ENCODE measurements at regions not wholly inside any gene's neighbourhood (a gene's known extent, or its start where the extent isn't known, plus 50 kb on each side); places are given as distances from the start of the nearest gene placed in this dataset.

- TF ChIP-seq, protein P1, sequence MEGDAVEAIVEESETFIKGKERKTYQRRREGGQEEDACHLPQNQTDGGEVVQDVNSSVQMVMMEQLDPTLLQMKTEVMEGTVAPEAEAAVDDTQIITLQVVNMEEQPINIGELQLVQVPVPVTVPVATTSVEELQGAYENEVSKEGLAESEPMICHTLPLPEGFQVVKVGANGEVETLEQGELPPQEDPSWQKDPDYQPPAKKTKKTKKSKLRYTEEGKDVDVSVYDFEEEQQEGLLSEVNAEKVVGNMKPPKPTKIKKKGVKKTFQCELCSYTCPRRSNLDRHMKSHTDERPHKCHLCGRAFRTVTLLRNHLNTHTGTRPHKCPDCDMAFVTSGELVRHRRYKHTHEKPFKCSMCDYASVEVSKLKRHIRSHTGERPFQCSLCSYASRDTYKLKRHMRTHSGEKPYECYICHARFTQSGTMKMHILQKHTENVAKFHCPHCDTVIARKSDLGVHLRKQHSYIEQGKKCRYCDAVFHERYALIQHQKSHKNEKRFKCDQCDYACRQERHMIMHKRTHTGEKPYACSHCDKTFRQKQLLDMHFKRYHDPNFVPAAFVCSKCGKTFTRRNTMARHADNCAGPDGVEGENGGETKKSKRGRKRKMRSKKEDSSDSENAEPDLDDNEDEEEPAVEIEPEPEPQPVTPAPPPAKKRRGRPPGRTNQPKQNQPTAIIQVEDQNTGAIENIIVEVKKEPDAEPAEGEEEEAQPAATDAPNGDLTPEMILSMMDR (IDR thresholded peaks at IDR 0.05; ENCODE audit: control insufficient read depth, insufficient read depth, low read depth, low read length, missing control alignments), result no peak
Measured at GRCh38 chr9:25891527-25891926, 213.3 kb upstream of the TUSC1 start.

GRCh38 chr9:25889661-25890060, 211.4 kb upstream of the TUSC1 start:
- TF ChIP-seq, protein P1 (IDR thresholded peaks at IDR 0.05; ENCODE audit: control insufficient read depth, insufficient read depth, low read depth, low read length, missing control alignments), result no peak
- DNase-seq (ENCODE audit: low read depth), result peak; percentile 8
- H3K4me3 ChIP-seq (ENCODE audit: control insufficient read depth, low read depth, low read length), result no peak overlapping the region

More at GRCh38 chr9:25891527-25891926, 213.3 kb upstream of the TUSC1 start:
- DNase-seq (ENCODE audit: low read depth), result no peak
- no peak overlapping the region for H3K4me3 ChIP-seq (ENCODE audit: control insufficient read depth, low read depth, low read length)

DNA sequence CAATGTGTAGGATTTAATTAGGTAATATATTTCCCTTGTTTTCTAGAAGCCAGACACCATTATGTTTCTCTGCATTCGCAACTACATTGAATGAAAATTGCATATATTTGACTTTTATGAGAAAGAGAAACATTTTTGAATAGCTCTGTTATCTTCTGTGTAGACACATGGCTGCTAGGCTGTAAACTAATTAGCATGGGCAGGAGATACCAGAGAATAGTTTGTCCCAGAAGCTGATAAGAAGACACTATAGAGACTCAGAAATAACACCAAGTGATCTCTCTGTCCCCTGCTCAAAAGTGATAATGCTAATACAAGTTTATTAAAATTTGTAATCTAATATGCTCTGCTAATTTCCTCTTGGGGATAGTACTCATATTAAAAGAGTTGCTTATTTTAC, 198.0 kb upstream of the TUSC1 start:
- no peak overlapping the region for H3K4me3 ChIP-seq (ENCODE audit: control insufficient read depth, low read depth, low read length)
- TF ChIP-seq, protein P1 (IDR thresholded peaks at IDR 0.05; ENCODE audit: control insufficient read depth, insufficient read depth, low read depth, low read length, missing control alignments), result no peak
- no peak for DNase-seq (ENCODE audit: low read depth)

GRCh38 chr9:25864509-25864908, 186.3 kb upstream of the TUSC1 start:
- TF ChIP-seq, protein P1 (IDR thresholded peaks at IDR 0.05; ENCODE audit: control insufficient read depth, insufficient read depth, low read depth, low read length, missing control alignments), result no peak
- H3K4me3 ChIP-seq (ENCODE audit: control insufficient read depth, low read depth, low read length), result no peak overlapping the region
- DNase-seq (ENCODE audit: low read depth), result no peak

DNA sequence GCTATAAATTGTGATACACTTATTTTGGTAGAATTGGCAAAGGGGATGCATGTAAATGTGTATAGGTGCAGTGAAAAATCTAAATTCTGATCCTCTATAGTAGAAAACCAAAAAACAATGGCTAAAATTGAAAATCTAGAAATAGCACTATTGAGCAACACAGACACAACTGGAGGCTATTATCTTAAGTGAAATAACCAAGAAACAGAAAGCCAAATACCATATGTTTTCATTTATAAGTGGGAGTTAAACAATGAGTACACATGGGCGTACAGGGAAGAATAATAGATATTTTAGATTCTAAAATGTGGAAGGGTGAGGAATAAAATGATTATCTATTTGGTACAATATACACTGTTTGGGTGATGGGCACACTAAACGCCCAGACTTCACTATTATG, 183.2 kb upstream of the TUSC1 start:
- no peak overlapping the region for H3K4me3 ChIP-seq (ENCODE audit: control insufficient read depth, low read depth, low read length)
- TF ChIP-seq, protein P1 (IDR thresholded peaks at IDR 0.05; ENCODE audit: control insufficient read depth, insufficient read depth, low read depth, low read length, missing control alignments), result no peak
- no peak for DNase-seq (ENCODE audit: low read depth)

- DNase-seq (ENCODE audit: low read depth), result no peak
- no peak overlapping the region for H3K4me3 ChIP-seq (ENCODE audit: control insufficient read depth, low read depth, low read length)
- TF ChIP-seq, protein P1 (IDR thresholded peaks at IDR 0.05; ENCODE audit: control insufficient read depth, insufficient read depth, low read depth, low read length, missing control alignments), result no peak
Measured at GRCh38 chr9:25857147-25857546, 178.9 kb upstream of the TUSC1 start.

GRCh38 chr9:25850803-25851202, 172.6 kb upstream of the TUSC1 start:
- TF ChIP-seq, protein P1 (IDR thresholded peaks at IDR 0.05; ENCODE audit: control insufficient read depth, insufficient read depth, low read depth, low read length, missing control alignments), result no peak
- no peak overlapping the region for H3K4me3 ChIP-seq (ENCODE audit: control insufficient read depth, low read depth, low read length)
- no peak for DNase-seq (ENCODE audit: low read depth)

Measured in AG09309 (cell line).